Kidney (tissue), 13 donors: ENCODE measurements at regions not wholly inside any gene's neighbourhood (a gene's known extent, or its start where the extent isn't known, plus 50 kb on each side); places are given as distances from the start of the nearest gene placed in this dataset.

Source experiments
- DNase-seq, 5 donors: peaks; one replicate each; pipeline ENCODE4 v3.0.0-alpha.2; 2013 to 2020
- FAIRE-seq: peaks from 2 replicates; lab custom pipeline; 2012; peaks lifted over from hg19 to GRCh38; lab: Jason Lieb, UNC
- H3K27ac ChIP-seq, 2 donors: one replicate each; pipeline ENCODE4 v1.7.0; 2013; ENCODE audit warnings: low read depth in 2 of 2, low read length in 2 of 2, inconsistent platforms in 1 of 2
- H3K27me3 ChIP-seq: one replicate; pipeline ENCODE4 v1.7.1; 2013; ENCODE audit warnings: low read length, inconsistent platforms; ENCODE audit not compliant: control insufficient read depth, insufficient read depth
- H3K36me3 ChIP-seq, 3 donors: one replicate each; pipeline versions ENCODE4 v1.7.0 to v1.7.1; 2013; ENCODE audit warnings: low read length in 3 of 3, control low read depth in 1 of 3, inconsistent platforms in 1 of 3; ENCODE audit not compliant: insufficient read depth in 3 of 3, control insufficient read depth in 2 of 3
- H3K4me1 ChIP-seq, 3 donors: one replicate each; pipeline versions ENCODE4 v1.7.0 to v1.7.1; 2013; ENCODE audit warnings: low read length in 3 of 3, inconsistent platforms in 1 of 3, low read depth in 1 of 3; ENCODE audit not compliant: control insufficient read depth in 2 of 3, insufficient read depth in 2 of 3
- H3K4me3 ChIP-seq, 3 donors: one replicate each; pipeline versions ENCODE4 v1.7.0 to v1.8.1; 2013; ENCODE audit warnings: low read length in 3 of 3, control low read depth in 1 of 3, inconsistent platforms in 1 of 3
- H3K9ac ChIP-seq, 3 donors: one replicate each; pipeline versions ENCODE4 v1.7.0 to v1.7.1; 2013; ENCODE audit warnings: low read length in 3 of 3, control low read depth in 1 of 3, inconsistent platforms in 1 of 3
- H3K9me3 ChIP-seq, 3 donors: one replicate each; pipeline versions ENCODE4 v1.7.0 to v1.7.1; 2013; ENCODE audit warnings: low read length in 3 of 3, control low read depth in 1 of 3, inconsistent platforms in 1 of 3; ENCODE audit not compliant: control insufficient read depth in 2 of 3, insufficient read depth in 1 of 3
- intact Hi-C: fragments of 100-400 bp; cut with DNase I; formaldehyde crosslinking; loops from one replicate; pipeline ENCODE4 v1.11.1; 2022
- TF ChIP-seq, protein P1 (sequence below): IDR thresholded peaks from 3 replicates; pipeline ENCODE4 v1.5.1; 2012; ENCODE audit warnings: mild to moderate bottlenecking, moderate library complexity, borderline replicate concordance; ENCODE audit not compliant: insufficient read depth; ENCODE audit errors: extremely low read depth
- donor health status: control.
- donor health status: control.
- donor health status: control.
- donor health status: control.
- donor health status: control.
- donor health status: DM: yes; HTN: yes; CAD: no.
- donor health status: Normal renal cell carcinoma (clear cell type).

DNA sequence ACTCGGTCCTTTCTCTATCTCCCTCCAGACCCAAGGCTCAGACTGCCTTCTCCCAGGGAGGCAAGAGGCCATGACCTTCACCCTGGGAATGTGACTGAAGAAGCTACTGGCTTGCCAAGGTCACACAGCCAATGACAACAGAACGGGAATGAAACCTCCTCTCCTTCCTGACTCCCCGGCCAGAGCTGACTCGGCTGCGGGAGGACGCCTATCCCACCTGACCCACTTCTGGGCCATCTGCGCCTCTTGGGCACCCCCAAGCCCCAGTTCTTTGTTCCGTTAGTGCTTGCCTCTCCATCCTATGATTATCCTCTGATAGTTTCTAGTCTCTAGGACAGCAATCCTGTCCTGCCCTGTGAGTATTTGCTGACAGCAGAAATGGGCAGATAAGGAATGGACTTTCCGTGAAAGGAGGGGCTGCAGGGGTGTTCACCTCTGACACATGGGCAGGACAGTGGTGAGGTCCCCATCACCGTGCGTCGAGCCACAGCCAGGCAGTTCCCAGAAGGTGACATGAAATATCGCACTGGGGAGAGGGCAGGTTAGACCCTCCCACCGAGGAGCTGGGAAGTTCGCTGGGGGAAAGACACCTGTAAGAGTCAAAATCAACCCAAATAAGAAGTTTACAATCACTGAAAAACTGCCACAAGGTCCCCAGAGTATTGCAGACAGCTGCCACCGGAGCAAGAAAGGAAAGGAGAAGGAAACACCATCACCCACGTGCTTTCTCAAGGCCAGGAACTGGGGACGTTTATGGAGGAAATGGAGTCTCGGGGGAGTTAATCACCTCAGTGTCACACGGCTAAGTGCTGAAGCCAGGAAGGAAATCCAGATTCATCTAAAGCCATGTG lies 63.0 kb downstream of the INSIG1 start:
- Histone ChIP-seq H3K9me3 (no peaks in the 10 kb centered on the region), H3K27ac (no peak overlapping the region), H3K4me3 (no peak overlapping the region), H3K27me3 (peaks cover 3% of the 10 kb centered on the region), H3K9ac (no peak overlapping the region), H3K36me3 (no peaks in the 10 kb centered on the region), H3K4me1 (no peaks in the 10 kb centered on the region)
- FAIRE-seq (no peak), DNase-seq (peak in 1 of 5 donors; percentile 40)
- TF ChIP-seq, protein P1, sequence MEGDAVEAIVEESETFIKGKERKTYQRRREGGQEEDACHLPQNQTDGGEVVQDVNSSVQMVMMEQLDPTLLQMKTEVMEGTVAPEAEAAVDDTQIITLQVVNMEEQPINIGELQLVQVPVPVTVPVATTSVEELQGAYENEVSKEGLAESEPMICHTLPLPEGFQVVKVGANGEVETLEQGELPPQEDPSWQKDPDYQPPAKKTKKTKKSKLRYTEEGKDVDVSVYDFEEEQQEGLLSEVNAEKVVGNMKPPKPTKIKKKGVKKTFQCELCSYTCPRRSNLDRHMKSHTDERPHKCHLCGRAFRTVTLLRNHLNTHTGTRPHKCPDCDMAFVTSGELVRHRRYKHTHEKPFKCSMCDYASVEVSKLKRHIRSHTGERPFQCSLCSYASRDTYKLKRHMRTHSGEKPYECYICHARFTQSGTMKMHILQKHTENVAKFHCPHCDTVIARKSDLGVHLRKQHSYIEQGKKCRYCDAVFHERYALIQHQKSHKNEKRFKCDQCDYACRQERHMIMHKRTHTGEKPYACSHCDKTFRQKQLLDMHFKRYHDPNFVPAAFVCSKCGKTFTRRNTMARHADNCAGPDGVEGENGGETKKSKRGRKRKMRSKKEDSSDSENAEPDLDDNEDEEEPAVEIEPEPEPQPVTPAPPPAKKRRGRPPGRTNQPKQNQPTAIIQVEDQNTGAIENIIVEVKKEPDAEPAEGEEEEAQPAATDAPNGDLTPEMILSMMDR: no peak
- intact Hi-C loops: no loop called here

GRCh38 chr7:155361346-155361680 lies 63.6 kb downstream of the INSIG1 start:
- no peaks in the 10 kb centered on the region for H3K36me3 ChIP-seq
- no peak overlapping the region for H3K9ac ChIP-seq
- H3K27me3 ChIP-seq: peaks cover 3% of the 10 kb centered on the region
- no peak overlapping the region for H3K27ac ChIP-seq
- intact Hi-C loops: no loop called here
- DNase-seq: peak in 1 of 5 donors; percentile 46
- no peaks in the 10 kb centered on the region for H3K4me1 ChIP-seq
- H3K9me3 ChIP-seq: no peaks in the 10 kb centered on the region
- FAIRE-seq: no peak
- TF ChIP-seq, protein P1: no peak
- no peak overlapping the region for H3K4me3 ChIP-seq

DNA sequence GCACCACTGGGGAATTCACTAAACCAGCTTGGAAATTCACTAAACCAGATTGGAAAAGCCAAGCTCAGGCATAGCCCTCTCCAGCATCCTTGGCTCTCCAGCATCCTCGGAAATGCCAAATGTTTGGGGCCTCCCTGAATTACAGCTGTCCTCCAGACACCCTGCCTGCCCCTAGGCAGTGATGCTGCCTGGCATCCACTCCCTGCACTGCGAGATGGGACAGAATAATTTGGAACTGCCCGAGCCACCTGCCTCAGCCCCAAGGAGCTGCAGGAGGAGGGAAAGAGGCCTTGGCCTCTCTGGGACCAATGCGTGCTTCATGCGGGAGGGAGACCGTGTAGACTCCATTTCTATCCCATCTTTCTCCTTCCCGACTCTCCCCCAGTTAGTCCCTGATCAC lies 64.3 kb downstream of the INSIG1 start:
- Histone ChIP-seq H3K27ac (no peak overlapping the region), H3K4me3 (no peak overlapping the region), H3K27me3 (peaks cover 3% of the 10 kb centered on the region), H3K36me3 (no peaks in the 10 kb centered on the region), H3K4me1 (no peaks in the 10 kb centered on the region), H3K9me3 (no peaks in the 10 kb centered on the region), H3K9ac (no peak overlapping the region)
- intact Hi-C loops: no loop called here
- TF ChIP-seq, protein P1: no peak
- DNase-seq (peak in 1 of 5 donors; percentile 46), FAIRE-seq (no peak)
